NB4 (cell line): ENCODE measurements at regions not wholly inside any gene's neighbourhood (a gene's known extent, or its start where the extent isn't known, plus 50 kb on each side); places are given as distances from the start of the nearest gene placed in this dataset.

ENCODE experiments used
- CTCF ChIP-seq: IDR thresholded peaks from one replicate; pipeline ENCODE4 v1.5.1; 2012; ENCODE audit warnings: low read depth, low read length
- MYC ChIP-seq: IDR thresholded peaks from 2 replicates; pipeline ENCODE4 v1.6.1; 2011; ENCODE audit warnings: low read depth, low read length
- POLR2A ChIP-seq: IDR thresholded peaks from 2 replicates; pipeline ENCODE4 v1.6.1; 2011; ENCODE audit warnings: mild to moderate bottlenecking; ENCODE audit not compliant: insufficient read length; ENCODE audit errors: extremely low read depth

DNA sequence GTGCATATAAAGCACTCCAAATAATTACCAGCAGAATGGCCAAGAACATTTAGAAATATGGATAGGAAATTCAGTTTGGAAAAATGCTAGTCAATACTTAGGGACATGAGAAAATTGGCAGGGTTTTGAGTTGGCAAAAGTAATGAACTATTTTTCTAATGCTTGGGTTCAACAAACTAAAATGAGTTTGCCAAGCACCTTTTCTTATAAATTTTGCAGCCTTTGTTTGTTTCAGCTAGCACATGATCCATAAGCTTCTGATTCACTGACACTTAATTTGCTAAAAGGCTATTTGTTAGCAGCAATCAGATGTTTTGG, 324.8 kb downstream of the QKI start:
- no peak for TF ChIP-seq POLR2A
- TF ChIP-seq CTCF: no peak
- TF ChIP-seq MYC: no peak
